H1 (cell line): ENCODE measurements at regions not wholly inside any gene's neighbourhood (a gene's known extent, or its start where the extent isn't known, plus 50 kb on each side); places are given as distances from the start of the nearest gene placed in this dataset.

Experiments used
- CTCF ChIA-PET: fragments of 300-600 bp; sonication (Branson Sonifier 250); formaldehyde crosslinking; loops from one replicate; lab custom pipeline; 2021; ENCODE audit not compliant: partially characterized antibody; lab: Charles Lee
- POLR2A ChIA-PET: fragments of 300-600 bp; sonication (Branson Sonifier 250); formaldehyde crosslinking; loops from one replicate; lab custom pipeline; 2021; ENCODE audit warnings: inconsistent platforms; ENCODE audit not compliant: partially characterized antibody; lab: Charles Lee
- DNase-seq, 2 experiments: peaks; one replicate each; pipeline versions ENCODE4 v3.0.0 to v3.0.0-alpha.2; 2010 to 2022; ENCODE audit warnings: low spot score in 2 of 2, low read depth in 1 of 2, mixed read lengths in 1 of 2
- FAIRE-seq: peaks from 2 replicates; lab custom pipeline; 2011; peaks lifted over from hg19 to GRCh38; lab: Jason Lieb, UNC
- H2AFZ ChIP-seq: 2 replicates; pipeline ENCODE4 v1.8.1; 2012; ENCODE audit warnings: low read length, inconsistent platforms
- H2AK5ac ChIP-seq: 2 replicates; pipeline ENCODE4 v1.6.1; 2013; ENCODE audit warnings: low read depth, low read length
- H2BK120ac ChIP-seq: replicated peaks from 2 replicates; pipeline ENCODE3; 2013; ENCODE audit warnings: low read depth, low read length, inconsistent platforms
- H2BK12ac ChIP-seq: 2 replicates; pipeline ENCODE4 v1.6.1; 2013; ENCODE audit warnings: low read depth, low read length
- H2BK15ac ChIP-seq: 2 replicates; pipeline ENCODE4 v1.6.1; 2013; ENCODE audit warnings: low read length
- H2BK20ac ChIP-seq: 2 replicates; pipeline ENCODE4 v1.6.1; 2013; ENCODE audit warnings: low read length
- H2BK5ac ChIP-seq: 2 replicates; pipeline ENCODE4 v1.6.1; 2013; ENCODE audit warnings: low read depth, low read length
- H3K14ac ChIP-seq: 2 replicates; pipeline ENCODE4 v1.6.1; 2013; ENCODE audit warnings: inconsistent platforms; ENCODE audit not compliant: insufficient read length
- H3K18ac ChIP-seq: 2 replicates; pipeline ENCODE4 v1.6.1; 2013; ENCODE audit warnings: low read length; ENCODE audit errors: extremely low read depth
- H3K23ac ChIP-seq: 2 replicates; pipeline ENCODE4 v1.6.1; 2013; ENCODE audit warnings: inconsistent platforms; ENCODE audit not compliant: insufficient read length
- H3K23me2 ChIP-seq: 2 replicates; pipeline ENCODE4 v1.6.1; 2013; ENCODE audit warnings: low read depth, low read length
- H3K27ac ChIP-seq: 2 replicates; pipeline ENCODE4 v1.6.1; 2011; ENCODE audit warnings: low read depth, low read length, inconsistent platforms
- H3K27me3 ChIP-seq, 4 experiments: replicated peaks in 1 of 4; 1 replicate in 1 of 4; 2 replicates in 3 of 4; pipeline versions ENCODE4 v1.6.1 to v1.8.1; 2011 to 2013; ENCODE audit warnings: low read length in 3 of 4, mild to moderate bottlenecking in 3 of 4, inconsistent platforms in 2 of 4, mixed read lengths in 2 of 4, moderate library complexity in 1 of 4; ENCODE audit not compliant: control insufficient read depth in 3 of 4, insufficient read depth in 3 of 4; ENCODE audit errors: extremely low read depth in 1 of 4
- H3K36me3 ChIP-seq, 4 experiments: 2 replicates each; pipeline versions ENCODE4 v1.6.1 to v1.8.1; 2011 to 2013; ENCODE audit warnings: mild to moderate bottlenecking in 4 of 4, low read length in 3 of 4, moderate library complexity in 2 of 4, control low read depth in 1 of 4, inconsistent platforms in 1 of 4; ENCODE audit not compliant: insufficient read depth in 4 of 4, control insufficient read depth in 2 of 4
- H3K4ac ChIP-seq: replicated peaks from 2 replicates; pipeline ENCODE3; 2013; ENCODE audit warnings: low read length, low read depth, mixed read lengths, inconsistent platforms; ENCODE audit not compliant: insufficient read length
- H3K4me1 ChIP-seq, 4 experiments: replicated peaks in 1 of 4; 1 replicate in 1 of 4; 2 replicates in 3 of 4; pipeline versions ENCODE4 v1.6.1 to v1.8.1; 2011 to 2013; ENCODE audit warnings: low read length in 3 of 4, inconsistent platforms in 2 of 4, mixed read lengths in 1 of 4; ENCODE audit not compliant: insufficient read depth in 4 of 4, control insufficient read depth in 3 of 4
- H3K4me2 ChIP-seq, 2 experiments: 2 replicates each; pipeline versions ENCODE4 v1.6.1 to v1.8.1; 2011 to 2013; ENCODE audit warnings: low read depth in 2 of 2, low read length in 2 of 2, control low read depth in 1 of 2, inconsistent platforms in 1 of 2, mild to moderate bottlenecking in 1 of 2; ENCODE audit not compliant: insufficient read depth in 1 of 2
- H3K4me3 ChIP-seq, 4 experiments: fragments of 200-600, 300-600 bp in 1 of 4; sonication (generic), shearing (Covaris generic), sonication (Bioruptor Twin) in 1 of 4; 2 replicates each; pipeline versions ENCODE4 v1.5.1 to v1.8.1; 2011 to 2016; ENCODE audit warnings: low read length in 4 of 4, low read depth in 3 of 4, control low read depth in 2 of 4, inconsistent platforms in 2 of 4, mild to moderate bottlenecking in 2 of 4, mixed read lengths in 1 of 4, moderate library complexity in 1 of 4; ENCODE audit not compliant: insufficient read depth in 2 of 4; ENCODE audit errors: extremely low read depth in 1 of 4
- H3K56ac ChIP-seq: replicated peaks from 2 replicates; pipeline ENCODE3; 2013; ENCODE audit warnings: low read depth, mild to moderate bottlenecking, mixed read lengths, low read length, inconsistent platforms; ENCODE audit not compliant: insufficient read length
- H3K79me1 ChIP-seq: 2 replicates; pipeline ENCODE4 v1.6.1; 2013; ENCODE audit warnings: low read depth, low read length, control low read depth
- H3K79me2 ChIP-seq, 2 experiments: 2 replicates each; pipeline versions ENCODE4 v1.6.1 to v1.8.1; 2012 to 2013; ENCODE audit warnings: low read length in 2 of 2, mild to moderate bottlenecking in 2 of 2, inconsistent platforms in 1 of 2; ENCODE audit not compliant: insufficient read depth in 2 of 2, control insufficient read depth in 1 of 2
- H3K9ac ChIP-seq, 4 experiments: replicated peaks in 1 of 4; 1 replicate in 1 of 4; 2 replicates in 3 of 4; pipeline versions ENCODE4 v1.6.1 to v1.8.1; 2011 to 2013; ENCODE audit warnings: low read depth in 3 of 4, low read length in 3 of 4, control low read depth in 2 of 4, mild to moderate bottlenecking in 2 of 4, moderate library complexity in 2 of 4, inconsistent platforms in 1 of 4; ENCODE audit errors: extremely low read depth in 1 of 4
- H3K9me3 ChIP-seq, 2 experiments: 2 replicates each; pipeline versions ENCODE4 v1.6.1 to v1.8.1; 2012 to 2013; ENCODE audit warnings: mild to moderate bottlenecking in 2 of 2, moderate library complexity in 2 of 2, control low read depth in 1 of 2, inconsistent platforms in 1 of 2, low read depth in 1 of 2, low read length in 1 of 2, mixed read lengths in 1 of 2; ENCODE audit not compliant: insufficient read depth in 2 of 2
- H4K20me1 ChIP-seq, 2 experiments: replicated peaks in 1 of 2; 2 replicates each; pipeline versions ENCODE3 to v1.8.1; 2011 to 2013; ENCODE audit warnings: inconsistent platforms in 2 of 2, low read length in 2 of 2, mild to moderate bottlenecking in 1 of 2; ENCODE audit not compliant: insufficient read depth in 2 of 2, control insufficient read depth in 1 of 2
- H4K5ac ChIP-seq: 2 replicates; pipeline ENCODE4 v1.6.1; 2013; ENCODE audit warnings: low read length, low read depth, mixed read lengths, inconsistent platforms; ENCODE audit not compliant: insufficient read length
- H4K8ac ChIP-seq: 2 replicates; pipeline ENCODE4 v1.8.0; 2013; ENCODE audit warnings: mild to moderate bottlenecking, moderate library complexity, low read length, inconsistent platforms; ENCODE audit not compliant: insufficient read depth; ENCODE audit errors: extremely low read depth
- H4K91ac ChIP-seq: replicated peaks from 2 replicates; pipeline ENCODE3; 2013; ENCODE audit warnings: low read length, mixed read lengths, inconsistent platforms; ENCODE audit not compliant: insufficient read length
- CEBPB ChIP-seq: IDR thresholded peaks from 2 replicates; pipeline ENCODE4 v1.6.1; 2012; ENCODE audit warnings: low read depth, low read length
- EZH2 ChIP-seq: fragments of 200-600 bp; sonication (generic); IDR thresholded peaks from 2 replicates; pipeline ENCODE4 v1.7.1; 2012; ENCODE audit warnings: low read depth, mild to moderate bottlenecking, moderate library complexity, low read length, inconsistent platforms; ENCODE audit not compliant: severe bottlenecking
- KDM4A ChIP-seq: IDR thresholded peaks from one replicate; pipeline ENCODE4 v1.7.1; 2012; ENCODE audit warnings: low read depth, mild to moderate bottlenecking, moderate library complexity, low read length, inconsistent platforms; ENCODE audit not compliant: severe bottlenecking
- SAP30 ChIP-seq: fragments of 300-600 bp; sonication (generic); IDR thresholded peaks from 2 replicates; pipeline ENCODE4 v1.7.1; 2012; ENCODE audit warnings: low read length, moderate library complexity, mild to moderate bottlenecking, inconsistent platforms; ENCODE audit not compliant: insufficient read depth, insufficient replicate concordance
- TCF12 ChIP-seq: IDR thresholded peaks from 2 replicates; pipeline ENCODE4 v1.6.1; 2011; ENCODE audit warnings: low read depth, mild to moderate bottlenecking, low read length
- YY1 ChIP-seq: IDR thresholded peaks from 2 replicates; pipeline ENCODE4 v1.6.1; 2011; ENCODE audit warnings: low read depth, mild to moderate bottlenecking, low read length
- WGBS, 2 experiments: shearing (Covaris generic) in 1 of 2; methylation state at CpG; one replicate each; pipeline versions ENCODE4 v1.1.6 to v1.1.7; 2013 to 2015; ENCODE audit warnings: low lambda C conversion rate in 2 of 2, mixed read lengths in 2 of 2, inconsistent platforms in 1 of 2, low coverage in 1 of 2, missing lambda C conversion rate in 1 of 2; ENCODE audit not compliant: insufficient replicate concordance in 2 of 2, insufficient coverage in 1 of 2, insufficient read length in 1 of 2; ENCODE audit errors: extremely low coverage in 1 of 2, missing lambda C conversion rate in 1 of 2; 5-methylcytosine and 5-hydroxymethylcytosine counted together
- TF ChIP-seq, protein P1 (sequence below): IDR thresholded peaks from 2 replicates; pipeline ENCODE4 v1.6.1; 2011; ENCODE audit warnings: low read depth, mild to moderate bottlenecking, low read length; ENCODE audit not compliant: insufficient read depth

DNA sequence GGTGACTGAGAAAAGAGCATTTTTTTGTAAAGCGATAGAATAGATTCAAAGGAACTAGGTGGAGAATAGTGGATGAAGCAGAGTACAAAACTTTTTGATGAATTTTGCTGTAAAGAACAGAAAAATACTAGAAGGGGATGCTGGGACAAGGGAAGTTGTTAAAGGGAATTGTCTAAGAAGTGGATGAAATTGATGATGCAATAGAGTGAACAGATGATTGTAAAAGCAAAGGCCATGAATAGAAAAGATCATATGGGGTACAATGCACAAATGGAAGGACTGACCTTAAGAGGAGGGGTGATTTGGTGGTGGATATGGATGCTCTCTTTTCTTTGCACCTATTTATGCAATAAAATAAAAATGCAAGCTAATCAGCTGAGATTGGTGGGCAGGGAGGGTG, 262.7 kb upstream of the MAD2L1 start:
- Histone ChIP-seq H3K79me2 (no peaks in the 10 kb centered on the region), H3K27me3 (no peaks in the 10 kb centered on the region), H3K4ac (no peak overlapping the region), H2BK120ac (no peak overlapping the region), H4K5ac (no peak overlapping the region), H2BK5ac (no peak overlapping the region), H2AK5ac (no peak overlapping the region), H2AFZ (no peak overlapping the region), H3K4me2 (no peak overlapping the region), H2BK15ac (no peak overlapping the region), H2BK20ac (no peak overlapping the region), H2BK12ac (no peak overlapping the region), H3K23ac (no peak overlapping the region), H3K56ac (no peak overlapping the region), H3K27ac (no peak overlapping the region), H3K4me1 (no peaks in the 10 kb centered on the region), H3K9me3 (no peaks in the 10 kb centered on the region), H3K36me3 (no peaks in the 10 kb centered on the region), H4K91ac (no peak overlapping the region), H3K9ac (no peak overlapping the region), H3K79me1 (no peaks in the 10 kb centered on the region), H3K18ac (no peak overlapping the region), H4K20me1 (no peaks in the 10 kb centered on the region), H3K4me3 (no peak overlapping the region), H4K8ac (no peak overlapping the region), H3K14ac (no peak overlapping the region), H3K23me2 (no peaks in the 10 kb centered on the region; the same call in 1 of the 2 replicates)
- POLR2A ChIA-PET, result no interaction called here
- 100% methylated on average over 1 of the region's 1 CpG for WGBS, 2 experiments
- CTCF ChIA-PET, result no interaction called here
- FAIRE-seq (no peak), DNase-seq (no peak)
- TF ChIP-seq TCF12, result no peak
- TF ChIP-seq KDM4A, result no peak
- TF ChIP-seq YY1, result no peak
- peak; percentile 15; the same call in 1 of the 2 replicates for TF ChIP-seq CEBPB
- TF ChIP-seq, protein P1, sequence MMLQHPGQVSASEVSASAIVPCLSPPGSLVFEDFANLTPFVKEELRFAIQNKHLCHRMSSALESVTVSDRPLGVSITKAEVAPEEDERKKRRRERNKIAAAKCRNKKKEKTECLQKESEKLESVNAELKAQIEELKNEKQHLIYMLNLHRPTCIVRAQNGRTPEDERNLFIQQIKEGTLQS, result no peak
- TF ChIP-seq EZH2, result no peak
- no peak for TF ChIP-seq SAP30
